ENCODE measurements at regions not wholly inside any gene's neighbourhood (a gene's known extent, or its start where the extent isn't known, plus 50 kb on each side); places are given as distances from the start of the nearest gene placed in this dataset.

- no peaks in the 10 kb centered on the region for H3K36me3 Mint-ChIP-seq (ENCODE audit: insufficient read depth in 1 of 3, low read depth in 3 of 3)
- no CpG with 5 or more reads among the region's 2 CpGs for WGBS (ENCODE audit: extremely low coverage, insufficient read length, low lambda C conversion rate)
- H2BK15ac ChIP-seq (ENCODE audit: low read depth, low read length), result no peak overlapping the region
- H3K4me3 Mint-ChIP-seq, result no peak overlapping the region
- no peaks in the 10 kb centered on the region for H3K9me3 ChIP-seq (ENCODE audit: control insufficient read depth, low read depth, low read length)
- H3K4ac ChIP-seq (ENCODE audit: low read depth, low read length), result no peak overlapping the region
- no peak overlapping the region for H2BK5ac ChIP-seq (ENCODE audit: insufficient read length, low read length)
- H3K9ac ChIP-seq (ENCODE audit: extremely low read depth, insufficient read length, low read length), result no peak overlapping the region
- no peak overlapping the region for H2AK5ac ChIP-seq (ENCODE audit: insufficient read length, low read length)
- H3K23me2 ChIP-seq (ENCODE audit: insufficient read length, low read depth, low read length, poor library complexity, severe bottlenecking), result no peaks in the 10 kb centered on the region
- H2BK120ac ChIP-seq (ENCODE audit: low read depth, low read length, poor library complexity, severe bottlenecking), result no peak overlapping the region
- no peak for DNase-seq
- H3K14ac ChIP-seq (ENCODE audit: insufficient read depth, low read length), result no peak overlapping the region
- no peak overlapping the region for H3K56ac ChIP-seq (ENCODE audit: insufficient read length, low read depth, low read length)
- H3K27ac Mint-ChIP-seq, result no peak overlapping the region
- TF ChIP-seq CTCF (conservative IDR thresholded peaks at IDR 0.05), result no peak
- H3T11ph ChIP-seq (ENCODE audit: low read length), result no peak overlapping the region
- no peaks in the 10 kb centered on the region for H3K79me1 ChIP-seq (ENCODE audit: insufficient read depth, low read depth, low read length, poor library complexity, severe bottlenecking)
- H3K4me2 ChIP-seq (ENCODE audit: insufficient read depth, insufficient read length, low read length), result no peak overlapping the region
- H2BK12ac ChIP-seq (ENCODE audit: insufficient read length, low read depth, low read length), result no peak overlapping the region
- H3K79me2 ChIP-seq (ENCODE audit: insufficient read depth, low read length), result no peaks in the 10 kb centered on the region
- H3K9me3 Mint-ChIP-seq, result no peaks in the 10 kb centered on the region
- no peak overlapping the region for H2BK20ac ChIP-seq (ENCODE audit: low read depth, low read length, poor library complexity, severe bottlenecking)
- no peak overlapping the region for H3K18ac ChIP-seq (ENCODE audit: insufficient read length, low read depth, low read length)
- H4K8ac ChIP-seq (replicated peaks; ENCODE audit: insufficient read length, low read depth, low read length), result no peak overlapping the region
- H4K20me1 ChIP-seq (ENCODE audit: control insufficient read depth, insufficient read depth, insufficient read length), result no peaks in the 10 kb centered on the region
- no peak overlapping the region for H4K91ac ChIP-seq (ENCODE audit: insufficient read length, low read depth, low read length)
- H3K4me1 ChIP-seq (ENCODE audit: insufficient read depth, low read length), result no peaks in the 10 kb centered on the region
- H3K4me1 Mint-ChIP-seq, result no peaks in the 10 kb centered on the region
- no peaks in the 10 kb centered on the region for H3K27me3 ChIP-seq (ENCODE audit: insufficient read depth, low read length)
- H2AFZ ChIP-seq (ENCODE audit: low read length), result no peak overlapping the region
- H3K23ac ChIP-seq (ENCODE audit: insufficient read length, low read depth, low read length), result no peak overlapping the region
- no peak overlapping the region for H3K27ac ChIP-seq (ENCODE audit: insufficient read length, low read depth, low read length)
- H4K5ac ChIP-seq (ENCODE audit: insufficient read length, low read depth, low read length), result no peak overlapping the region
- no peaks in the 10 kb centered on the region for H3K27me3 Mint-ChIP-seq (ENCODE audit: low read depth)
Observed at GRCh38 chr11:37560991-37561390, 963.0 kb upstream of the RAG2 start.
